Trophoblast cell (in vitro differentiated cells and primary cell): ENCODE measurements at regions not wholly inside any gene's neighbourhood (a gene's known extent, or its start where the extent isn't known, plus 50 kb on each side); places are given as distances from the start of the nearest gene placed in this dataset.

ENCODE experiments used
- DNase-seq, 2 donors: peaks; one replicate each; pipeline ENCODE4 v3.0.0-alpha.2; 2016
- H2AFZ ChIP-seq: 2 replicates; pipeline ENCODE4 v1.6.1; 2013; ENCODE audit warnings: low read length, moderate library complexity, mild to moderate bottlenecking; ENCODE audit not compliant: insufficient read depth, poor library complexity
- H2AK5ac ChIP-seq: 2 replicates; pipeline ENCODE4 v1.6.1; 2013; ENCODE audit warnings: mild to moderate bottlenecking, low read length
- H2BK120ac ChIP-seq: 2 replicates; pipeline ENCODE4 v1.6.1; 2013; ENCODE audit warnings: low read length, mild to moderate bottlenecking, moderate library complexity; ENCODE audit not compliant: insufficient read depth, poor library complexity
- H2BK12ac ChIP-seq: 2 replicates; pipeline ENCODE4 v1.6.1; 2013; ENCODE audit warnings: mild to moderate bottlenecking, low read length, moderate library complexity
- H2BK5ac ChIP-seq: 2 replicates; pipeline ENCODE4 v1.6.1; 2013; ENCODE audit warnings: low read length, low read depth, moderate library complexity, mild to moderate bottlenecking; ENCODE audit not compliant: poor library complexity
- H3K14ac ChIP-seq: 2 replicates; pipeline ENCODE4 v1.6.1; 2013; ENCODE audit warnings: mild to moderate bottlenecking, low read length
- H3K18ac ChIP-seq: 2 replicates; pipeline ENCODE4 v1.6.1; 2013; ENCODE audit warnings: mild to moderate bottlenecking, low read length
- H3K23ac ChIP-seq: 2 replicates; pipeline ENCODE4 v1.6.1; 2013; ENCODE audit warnings: low read length
- H3K27ac ChIP-seq: 2 replicates; pipeline ENCODE4 v1.5.1; 2013; ENCODE audit warnings: low read depth, mild to moderate bottlenecking, inconsistent platforms, low read length, moderate library complexity
- H3K27me3 ChIP-seq: 2 replicates; pipeline ENCODE4 v1.6.1; 2013; ENCODE audit warnings: inconsistent platforms, mild to moderate bottlenecking, low read length, moderate library complexity; ENCODE audit not compliant: insufficient read depth
- H3K36me3 ChIP-seq, 2 experiments: 1 replicate in 1 of 2; 2 replicates in 1 of 2; pipeline ENCODE4 v1.6.1; 2013; ENCODE audit warnings: low read length in 2 of 2, mild to moderate bottlenecking in 2 of 2, moderate library complexity in 1 of 2; ENCODE audit not compliant: insufficient read depth in 2 of 2, control insufficient read depth in 1 of 2
- H3K4ac ChIP-seq: 2 replicates; pipeline ENCODE4 v1.6.1; 2013; ENCODE audit warnings: low read depth, mild to moderate bottlenecking, low read length, moderate library complexity
- H3K4me1 ChIP-seq, 2 experiments: 1 replicate in 1 of 2; 2 replicates in 1 of 2; pipeline ENCODE4 v1.6.1; 2013; ENCODE audit warnings: low read length in 2 of 2, mild to moderate bottlenecking in 2 of 2, moderate library complexity in 1 of 2; ENCODE audit not compliant: insufficient read depth in 2 of 2, control insufficient read depth in 1 of 2
- H3K4me2 ChIP-seq: 2 replicates; pipeline ENCODE4 v1.6.1; 2013; ENCODE audit warnings: inconsistent platforms, mild to moderate bottlenecking, low read length, moderate library complexity
- H3K4me3 ChIP-seq: 2 replicates; pipeline ENCODE4 v1.5.1; 2013; ENCODE audit warnings: mild to moderate bottlenecking, low read depth, low read length, inconsistent platforms
- H3K79me1 ChIP-seq: one replicate; pipeline ENCODE4 v1.6.1; 2013; ENCODE audit warnings: low read length
- H3K79me2 ChIP-seq: 2 replicates; pipeline ENCODE4 v1.6.1; 2013; ENCODE audit warnings: low read length, mild to moderate bottlenecking; ENCODE audit not compliant: control insufficient read depth, insufficient read depth, poor library complexity
- H3K9ac ChIP-seq: 2 replicates; pipeline ENCODE4 v1.6.1; 2013; ENCODE audit warnings: mild to moderate bottlenecking, low read length
- H3K9me3 ChIP-seq: 2 replicates; pipeline ENCODE4 v1.6.1; 2013; ENCODE audit warnings: low read depth, mild to moderate bottlenecking, control low read depth, inconsistent platforms, low read length; ENCODE audit not compliant: insufficient read depth
- H4K12ac ChIP-seq: 2 replicates; pipeline ENCODE4 v1.6.1; 2013; ENCODE audit warnings: low read depth, mild to moderate bottlenecking, low read length, moderate library complexity
- H4K8ac ChIP-seq: 2 replicates; pipeline ENCODE4 v1.6.1; 2013; ENCODE audit warnings: low read depth, mild to moderate bottlenecking, low read length, moderate library complexity
- H4K91ac ChIP-seq: one replicate; pipeline ENCODE4 v1.6.1; 2013; ENCODE audit warnings: low read depth, mild to moderate bottlenecking, low read length, moderate library complexity
- WGBS: extraction: QIAGEN DNeasy Blood & Tissue Kit; methylation state at CpG from one replicate; pipeline ENCODE4 v1.1.7; 2013; ENCODE audit warnings: missing lambda C conversion rate; ENCODE audit not compliant: insufficient read length, insufficient coverage; ENCODE audit errors: extremely low coverage; 5-methylcytosine and 5-hydroxymethylcytosine counted together

GRCh38 chr13:99809926-99810325 is 161.6 kb downstream of the ZIC5 start:
- no peak overlapping the region for H2BK5ac ChIP-seq
- no peak overlapping the region for H2BK120ac ChIP-seq
- H3K79me1 ChIP-seq = no peaks in the 10 kb centered on the region
- no peak overlapping the region for H2AK5ac ChIP-seq
- H3K27me3 ChIP-seq = no peaks in the 10 kb centered on the region
- no peak overlapping the region for H4K12ac ChIP-seq
- no peaks in the 10 kb centered on the region for H3K36me3 ChIP-seq
- no peak overlapping the region for H3K4ac ChIP-seq
- no peak overlapping the region for H3K23ac ChIP-seq
- whole genome bisulfite sequencing = no CpG with 5 or more reads among the region's 4 CpGs
- H3K4me1 ChIP-seq = no peaks in the 10 kb centered on the region
- H3K9me3 ChIP-seq = no peaks in the 10 kb centered on the region
- no peak overlapping the region for H3K27ac ChIP-seq
- H2AFZ ChIP-seq = no peak overlapping the region
- H4K91ac ChIP-seq = no peak overlapping the region
- H3K4me2 ChIP-seq = no peak overlapping the region
- no peak overlapping the region for H2BK12ac ChIP-seq
- H3K79me2 ChIP-seq = no peaks in the 10 kb centered on the region
- no peak overlapping the region for H3K9ac ChIP-seq
- H3K14ac ChIP-seq = no peak overlapping the region
- no peak overlapping the region for H4K8ac ChIP-seq
- DNase-seq = no peak
- no peak overlapping the region for H3K18ac ChIP-seq
- no peak overlapping the region for H3K4me3 ChIP-seq

GRCh38 chr13:99809496-99809895 is 162.1 kb downstream of the ZIC5 start:
- no peak overlapping the region for H2AK5ac ChIP-seq
- no peaks in the 10 kb centered on the region for H3K4me1 ChIP-seq
- H3K27ac ChIP-seq = no peak overlapping the region
- H2BK12ac ChIP-seq = no peak overlapping the region
- H3K36me3 ChIP-seq = no peaks in the 10 kb centered on the region
- no peak overlapping the region for H3K18ac ChIP-seq
- no peaks in the 10 kb centered on the region for H3K79me1 ChIP-seq
- H2BK5ac ChIP-seq = no peak overlapping the region
- no peak overlapping the region for H4K91ac ChIP-seq
- no peak for DNase-seq
- no peaks in the 10 kb centered on the region for H3K27me3 ChIP-seq
- no peak overlapping the region for H2AFZ ChIP-seq
- no peak overlapping the region for H3K23ac ChIP-seq
- H3K9ac ChIP-seq = no peak overlapping the region
- H3K4ac ChIP-seq = no peak overlapping the region
- H3K9me3 ChIP-seq = no peaks in the 10 kb centered on the region
- WGBS = no CpG with 5 or more reads among the region's 8 CpGs
- H3K14ac ChIP-seq = no peak overlapping the region
- H3K79me2 ChIP-seq = no peaks in the 10 kb centered on the region
- no peak overlapping the region for H3K4me2 ChIP-seq
- no peak overlapping the region for H2BK120ac ChIP-seq
- H4K8ac ChIP-seq = no peak overlapping the region
- no peak overlapping the region for H3K4me3 ChIP-seq
- H4K12ac ChIP-seq = no peak overlapping the region

- Histone ChIP-seq H2BK5ac (no peak overlapping the region), H3K36me3 (no peaks in the 10 kb centered on the region), H3K18ac (no peak overlapping the region), H3K27ac (no peak overlapping the region), H3K9me3 (no peaks in the 10 kb centered on the region), H3K79me2 (no peaks in the 10 kb centered on the region), H4K12ac (no peak overlapping the region), H3K4me3 (no peak overlapping the region), H4K8ac (no peak overlapping the region), H3K14ac (no peak overlapping the region), H2AFZ (no peak overlapping the region), H3K4me1 (no peaks in the 10 kb centered on the region), H3K27me3 (no peaks in the 10 kb centered on the region), H3K4ac (no peak overlapping the region), H3K23ac (no peak overlapping the region), H4K91ac (no peak overlapping the region), H2BK12ac (no peak overlapping the region), H2BK120ac (no peak overlapping the region), H3K9ac (no peak overlapping the region), H3K79me1 (no peaks in the 10 kb centered on the region), H2AK5ac (no peak overlapping the region), H3K4me2 (no peak overlapping the region)
- no CpG with 5 or more reads among the region's 1 CpG for whole genome bisulfite sequencing
- DNase-seq = no peak
These were observed 162.8 kb downstream of the ZIC5 start for GRCh38 chr13:99808786-99809185.

- H3K79me2 ChIP-seq = no peaks in the 10 kb centered on the region
- no peak overlapping the region for H4K91ac ChIP-seq
- H2BK12ac ChIP-seq = no peak overlapping the region
- no peak overlapping the region for H3K23ac ChIP-seq
- no peak overlapping the region for H3K9ac ChIP-seq
- H3K36me3 ChIP-seq = no peaks in the 10 kb centered on the region
- no peak overlapping the region for H3K4ac ChIP-seq
- H3K27ac ChIP-seq = no peak overlapping the region
- no peak overlapping the region for H2BK120ac ChIP-seq
- no peak overlapping the region for H3K4me2 ChIP-seq
- H3K4me3 ChIP-seq = no peak overlapping the region
- H2AK5ac ChIP-seq = no peak overlapping the region
- no peak for DNase-seq
- no CpG with 5 or more reads among the region's 4 CpGs for WGBS
- H4K12ac ChIP-seq = no peak overlapping the region
- no peaks in the 10 kb centered on the region for H3K4me1 ChIP-seq
- no peak overlapping the region for H2BK5ac ChIP-seq
- no peak overlapping the region for H2AFZ ChIP-seq
- H3K9me3 ChIP-seq = no peaks in the 10 kb centered on the region
- no peak overlapping the region for H4K8ac ChIP-seq
- no peak overlapping the region for H3K18ac ChIP-seq
- H3K79me1 ChIP-seq = no peaks in the 10 kb centered on the region
- no peak overlapping the region for H3K14ac ChIP-seq
- no peaks in the 10 kb centered on the region for H3K27me3 ChIP-seq
These were observed 164.9 kb downstream of the ZIC5 start for GRCh38 chr13:99806671-99807070.
